ENCODE measurements at regions not wholly inside any gene's neighbourhood (a gene's known extent, or its start where the extent isn't known, plus 50 kb on each side); places are given as distances from the start of the nearest gene placed in this dataset.

DNA sequence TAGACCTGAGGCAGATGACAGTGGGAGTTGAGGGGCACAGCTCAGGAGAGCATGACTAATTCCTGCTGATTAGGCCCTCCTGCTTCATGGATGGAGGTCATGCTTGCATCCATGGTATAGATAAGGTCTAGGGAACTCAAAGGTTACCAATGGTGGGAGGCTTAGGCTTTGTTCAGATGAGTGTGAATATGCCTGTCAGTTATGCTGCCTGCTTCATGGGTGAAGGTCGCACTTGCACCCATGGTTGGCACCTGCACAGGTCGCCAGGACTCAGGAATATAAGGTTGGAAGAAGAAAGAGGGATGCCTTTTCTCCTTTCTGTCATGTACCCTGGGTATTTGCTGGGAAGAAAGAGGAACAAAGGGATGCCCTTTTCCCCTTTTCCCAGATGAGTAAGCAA is 53.4 kb upstream of the GJB6 start:
- no peak overlapping the region for H3K27ac ChIP-seq (ENCODE audit: low read depth, low read length)
- ChIA-PET POLR2A (ENCODE audit: partially characterized antibody) (no interaction called here), CTCF (ENCODE audit: partially characterized antibody) (no interaction called here)
- intact Hi-C loops (cut with micrococcal nuclease), result no loop called here
- H3K4me1 Mint-ChIP-seq, result no peaks in the 10 kb centered on the region
- no peaks in the 10 kb centered on the region for H3K27me3 ChIP-seq (ENCODE audit: insufficient read depth, low read length)
- H3K27me3 Mint-ChIP-seq, result peaks cover 0 to 2% of the 10 kb centered on the region in 2 donors
- no peaks in the 10 kb centered on the region for H3K4me1 ChIP-seq (ENCODE audit: insufficient read depth, low read length)
- DNase-seq, result no peak
- H3K36me3 ChIP-seq (ENCODE audit: insufficient read depth, low read length), result no peaks in the 10 kb centered on the region
- peaks cover 6 to 12% of the 10 kb centered on the region in 2 donors for H3K36me3 Mint-ChIP-seq
- no peak overlapping the region for H3K27ac Mint-ChIP-seq
- H3K9me3 ChIP-seq (ENCODE audit: control insufficient read depth in 1 of 2, low read length in 2 of 2), result peaks cover 4 to 14% of the 10 kb centered on the region in 2 donors
- peaks cover 9 to 62% (median 42%) of the 10 kb centered on the region in 8 donors for H3K9me3 Mint-ChIP-seq
- no peak overlapping the region for H3K4me3 Mint-ChIP-seq
- H3K4me3 ChIP-seq (ENCODE audit: low read length in 2 of 2), result no peak overlapping the region

Data from CD4-positive, alpha-beta memory T cell (primary cell).